ENCODE measurements at regions not wholly inside any gene's neighbourhood (a gene's known extent, or its start where the extent isn't known, plus 50 kb on each side); places are given as distances from the start of the nearest gene placed in this dataset.
"Not testable (repeated sequence)": the region's sequence is repeated elsewhere in the genome, so short reads cannot be mapped to it uniquely, and the experiment has no call there.

GRCh38 chr1:30133414-30134055 is 589.9 kb downstream of the MATN1 start:
- no peak for DNase-seq

- no peak for DNase-seq
These were observed 590.6 kb downstream of the MATN1 start for GRCh38 chr1:30132602-30133286.

GRCh38 chr1:30130566-30130965 is 592.8 kb downstream of the MATN1 start:
- not testable (repeated sequence) for DNase-seq

- DNase-seq, result no peak
These were observed 593.3 kb downstream of the MATN1 start for GRCh38 chr1:30130099-30130498.

DNA sequence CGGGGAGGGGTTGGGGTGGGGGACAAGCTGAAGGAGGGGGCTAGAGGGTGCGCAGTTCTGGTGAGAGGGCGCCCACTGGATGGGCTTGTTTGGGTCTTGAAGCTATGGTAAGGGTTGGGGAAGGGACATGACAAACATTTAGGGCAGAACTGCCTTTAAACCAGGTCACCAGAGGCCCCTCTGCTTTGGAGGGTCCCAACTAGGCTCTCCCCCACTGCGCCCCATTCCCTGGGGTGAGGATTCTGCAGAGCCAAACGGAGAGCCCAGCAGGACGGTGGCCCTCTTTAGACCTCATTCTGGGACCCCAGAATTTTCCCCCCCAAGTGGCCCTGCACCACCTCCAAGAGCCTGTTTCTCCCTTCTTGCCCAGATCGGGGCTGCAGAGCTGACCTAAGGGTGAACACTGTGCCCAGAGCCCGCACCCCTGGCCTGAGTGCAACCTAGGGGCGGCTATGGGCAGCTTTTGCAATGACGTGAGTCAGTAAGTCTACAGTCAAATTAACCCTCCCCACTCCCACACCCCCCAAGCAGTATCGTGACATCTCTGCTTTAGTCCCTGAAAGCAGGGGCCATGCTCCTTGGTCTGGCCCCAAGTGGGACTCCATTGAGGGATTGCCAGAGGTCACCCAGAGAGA is 593.8 kb downstream of the MATN1 start:
- DNase-seq, result no peak

DNA sequence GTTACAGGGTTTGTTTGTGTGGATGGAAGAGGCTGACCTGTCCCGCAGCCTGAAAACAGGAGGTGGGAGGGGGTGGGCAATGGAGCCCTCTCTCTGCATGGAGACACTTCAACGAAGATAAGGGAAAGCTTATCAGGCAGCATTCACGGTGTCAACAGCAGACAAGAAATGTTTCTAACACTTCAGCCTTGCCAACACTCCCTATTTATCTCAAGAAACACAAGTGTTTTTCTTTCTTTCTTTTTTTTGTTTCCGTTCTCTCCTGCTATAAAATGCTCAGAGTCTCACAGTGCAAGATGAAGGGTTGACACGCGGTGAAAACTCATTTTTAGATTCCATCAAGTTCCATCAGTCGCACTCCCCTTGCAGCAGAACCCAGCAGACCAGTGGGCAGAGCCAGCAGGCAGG is 594.4 kb downstream of the MATN1 start:
- DNase-seq, result no peak

DNA sequence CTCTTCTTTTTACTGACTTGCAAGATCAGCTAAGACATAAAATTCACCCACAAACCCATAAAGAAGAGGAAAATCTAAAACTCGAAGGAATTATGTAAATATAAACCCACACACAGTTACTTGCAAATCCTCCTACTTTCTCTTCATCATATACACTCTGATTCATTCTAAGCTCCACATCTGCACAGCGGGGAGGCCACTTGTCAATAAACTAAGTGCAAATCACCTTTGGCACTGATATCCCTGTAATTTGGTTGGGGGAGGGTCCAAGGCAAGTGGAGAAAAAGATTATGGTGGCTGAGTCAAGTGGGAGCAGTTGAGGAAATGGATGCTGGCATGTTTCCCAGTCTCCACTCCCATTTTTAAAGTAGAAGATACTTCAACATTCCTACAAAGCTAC is 596.5 kb downstream of the MATN1 start:
- peak in 1 of 2 experiments; percentile 28 for DNase-seq

DNA sequence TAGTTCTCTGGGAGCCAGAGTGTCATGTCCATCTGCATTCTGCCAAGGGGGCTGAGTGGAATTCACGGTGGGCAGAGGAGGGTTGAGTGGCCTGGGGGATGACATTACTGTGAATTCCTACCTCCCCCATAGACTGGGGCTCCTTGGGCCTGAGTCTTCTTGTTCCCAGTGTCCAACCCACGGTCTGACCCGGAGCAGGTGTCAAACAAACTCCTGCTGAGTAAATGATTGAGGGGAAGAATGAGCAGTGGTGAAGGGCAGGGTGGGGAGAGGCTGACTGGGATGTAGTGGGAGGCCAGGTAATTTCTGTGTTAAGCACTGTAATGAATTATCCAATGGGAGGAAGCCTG is 597.6 kb downstream of the MATN1 start:
- DNase-seq, result no peak

DNA sequence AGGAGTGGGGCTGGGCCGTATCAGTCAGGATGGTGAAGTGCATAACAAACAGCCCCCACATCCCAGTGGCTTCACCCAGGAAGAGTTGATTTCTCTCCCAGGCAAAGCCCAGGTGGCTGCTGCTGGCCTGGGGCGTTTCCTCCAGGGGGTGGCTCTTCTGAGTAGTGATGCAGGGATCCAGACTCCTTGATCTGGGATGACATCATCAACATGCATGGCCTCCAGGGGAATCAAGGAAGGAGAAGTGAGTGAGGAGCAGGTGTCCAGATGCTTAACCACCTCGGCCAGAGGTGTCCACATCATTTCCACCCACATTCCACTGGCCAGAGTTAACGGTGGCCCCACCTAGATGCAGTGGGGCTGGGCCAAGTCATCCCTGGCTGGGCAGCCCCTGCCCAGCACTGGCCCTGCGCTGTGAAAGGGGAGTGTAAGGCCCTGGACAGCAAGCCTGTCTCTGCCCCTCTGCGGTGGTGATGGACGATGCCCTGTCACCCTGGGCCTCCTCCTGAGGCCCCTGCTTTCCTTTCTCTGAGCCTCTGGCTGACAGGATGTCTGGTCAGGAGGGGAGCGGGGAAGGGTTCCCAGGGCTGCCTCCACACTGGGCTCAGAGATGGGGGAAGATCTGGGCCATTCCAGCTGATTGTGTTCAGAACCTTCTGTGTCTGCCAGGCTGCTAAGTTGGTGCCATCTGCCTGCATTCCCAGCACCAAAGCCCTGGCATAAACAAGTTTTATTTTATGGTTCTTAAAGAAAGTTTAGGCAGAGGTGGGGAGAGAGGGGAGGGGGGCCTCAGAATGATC is 598.2 kb downstream of the MATN1 start:
- no peak for DNase-seq

DNA sequence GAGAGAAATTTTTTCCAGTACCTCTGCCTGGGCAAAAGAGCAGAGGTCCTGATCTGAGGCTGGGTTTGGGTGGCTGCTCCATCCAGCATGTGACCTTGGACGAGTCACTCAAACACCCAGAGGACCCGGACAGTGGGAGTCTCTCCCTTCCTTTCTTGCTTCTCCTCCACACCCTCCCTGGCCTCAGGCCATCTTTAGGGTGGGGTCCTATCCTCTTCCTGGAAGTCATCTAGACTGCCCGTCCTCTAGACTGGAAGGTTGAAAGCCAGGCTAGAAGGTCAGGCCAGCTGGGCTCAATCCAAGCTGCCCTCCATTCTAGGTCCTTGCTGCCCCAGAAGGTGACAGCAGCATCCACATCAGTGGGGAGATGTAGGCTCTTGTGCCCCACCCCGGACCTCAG is 599.5 kb downstream of the MATN1 start:
- no peak for DNase-seq

DNA sequence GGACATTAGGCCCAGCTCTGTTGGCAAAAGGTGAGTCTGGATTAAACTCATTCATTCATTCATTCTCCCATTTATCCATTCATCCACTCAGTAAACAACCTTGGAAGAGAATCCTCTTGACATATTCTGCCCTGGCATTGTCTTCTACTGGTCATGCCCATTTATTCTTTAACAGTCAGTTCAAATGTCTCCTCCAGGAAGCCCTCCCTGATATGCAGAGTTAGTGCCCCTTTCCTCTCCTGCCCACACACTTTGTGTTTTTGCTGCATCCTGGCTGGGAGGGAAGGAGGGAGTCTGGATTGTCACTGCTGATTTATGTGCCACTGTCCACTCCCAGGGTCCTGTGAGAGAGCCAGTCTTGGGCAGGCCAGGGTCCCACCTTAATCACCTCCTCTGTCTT is 600.3 kb downstream of the MATN1 start:
- no peak for DNase-seq

DNA sequence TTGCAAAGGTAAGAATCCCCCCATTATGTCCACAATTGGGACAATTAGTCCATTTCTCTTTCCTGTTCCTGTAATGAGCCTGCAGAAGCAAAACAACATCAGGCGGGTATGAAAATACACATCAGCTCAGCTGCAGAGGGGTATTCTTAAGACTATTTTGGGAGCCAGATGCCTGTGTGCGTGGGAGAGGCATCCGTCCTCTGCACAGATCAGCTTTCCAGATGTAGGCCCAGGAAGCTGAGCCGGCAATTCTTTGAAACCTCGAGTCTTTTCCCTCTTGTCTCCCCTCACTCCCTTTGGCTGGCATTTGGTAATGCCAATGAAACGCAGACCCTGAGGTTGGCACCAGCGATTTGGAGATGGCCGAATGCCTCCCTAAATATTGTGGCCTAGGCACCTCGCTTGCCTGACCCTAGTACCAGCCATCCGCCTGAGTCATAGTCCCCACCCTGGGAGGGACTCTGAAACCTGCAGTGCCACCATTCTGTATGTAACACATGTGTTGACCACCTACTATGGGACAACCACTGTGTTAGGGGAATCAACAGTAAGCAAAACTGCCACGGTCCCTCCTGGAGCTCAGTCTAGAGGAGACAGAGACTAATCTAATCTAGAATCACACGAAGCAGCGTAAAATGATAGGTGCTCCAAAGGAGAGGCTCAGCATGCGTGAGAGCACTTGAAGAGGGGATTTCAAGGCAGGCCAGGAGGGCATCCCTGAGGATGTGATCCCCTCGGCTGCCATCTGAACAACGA is 603.0 kb downstream of the MATN1 start:
- peak in 1 of 2 experiments; percentile 13 for DNase-seq

GRCh38 chr1:30117685-30118084 is 605.7 kb downstream of the MATN1 start:
- DNase-seq, result no peak

DNA sequence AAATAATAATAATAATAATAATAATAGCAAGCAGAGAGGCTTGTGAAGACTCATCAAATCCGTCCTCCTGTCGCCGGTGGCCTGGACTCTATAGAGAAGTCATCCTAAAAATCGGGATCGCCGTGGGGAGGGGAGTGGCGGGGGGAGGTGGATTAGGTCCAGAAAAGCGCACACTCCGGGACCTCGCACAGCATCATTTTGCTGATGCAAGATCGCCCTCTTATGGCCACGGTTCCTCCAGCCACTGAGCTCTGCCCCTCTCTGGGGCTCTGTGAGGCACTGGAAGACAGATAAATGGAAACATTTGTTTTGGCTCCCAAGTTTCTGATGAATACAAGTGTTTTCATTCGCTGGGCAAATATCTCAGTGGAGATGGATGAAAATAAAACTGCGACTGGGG is 612.0 kb downstream of the MATN1 start:
- peak; percentile 26 to 36 for DNase-seq

- no peak for DNase-seq
These were observed 612.5 kb downstream of the MATN1 start for GRCh38 chr1:30110846-30111245.

- DNase-seq, result no peak
These were observed 613.5 kb downstream of the MATN1 start for GRCh38 chr1:30109853-30110252.

DNA sequence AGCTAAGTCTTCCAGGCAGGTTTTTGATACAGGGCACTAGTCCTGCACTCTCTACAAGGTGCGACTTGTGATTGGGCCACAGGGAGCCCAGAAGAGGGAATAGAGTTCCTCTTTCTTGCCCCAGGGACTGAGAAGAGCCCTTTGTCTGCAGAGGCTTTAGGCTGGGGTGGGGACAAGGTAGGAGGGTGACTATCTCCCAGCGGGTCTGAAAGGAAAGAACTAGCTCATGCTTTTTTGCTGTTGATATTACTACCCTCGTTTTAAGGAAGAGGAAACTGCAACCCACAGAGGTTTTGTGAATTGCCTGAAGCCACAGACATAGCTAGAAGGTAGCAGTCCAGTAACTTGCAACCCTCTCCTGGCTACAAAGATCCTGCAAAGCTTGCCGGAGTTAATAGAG is 615.2 kb downstream of the MATN1 start:
- no peak for DNase-seq

DNA sequence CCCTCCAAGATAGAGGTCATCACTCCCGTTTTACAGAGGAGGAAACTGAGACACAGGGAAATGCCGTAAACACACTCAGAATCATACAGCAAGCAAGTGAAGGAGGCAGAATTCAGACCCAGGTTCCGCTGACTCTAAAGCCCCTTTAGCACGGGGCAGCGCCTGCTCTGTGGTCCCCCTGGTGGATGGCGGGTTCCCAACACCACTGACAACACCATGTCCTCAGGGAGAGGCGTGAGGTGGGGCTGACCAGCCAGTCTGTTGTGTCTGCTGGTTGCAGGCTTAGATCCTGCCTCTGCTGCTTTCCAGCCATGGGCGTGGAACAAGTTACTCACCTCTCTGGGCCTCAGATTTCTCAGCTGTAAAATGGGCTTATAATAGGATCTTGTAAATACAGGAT is 617.3 kb downstream of the MATN1 start:
- DNase-seq, result no peak

DNA sequence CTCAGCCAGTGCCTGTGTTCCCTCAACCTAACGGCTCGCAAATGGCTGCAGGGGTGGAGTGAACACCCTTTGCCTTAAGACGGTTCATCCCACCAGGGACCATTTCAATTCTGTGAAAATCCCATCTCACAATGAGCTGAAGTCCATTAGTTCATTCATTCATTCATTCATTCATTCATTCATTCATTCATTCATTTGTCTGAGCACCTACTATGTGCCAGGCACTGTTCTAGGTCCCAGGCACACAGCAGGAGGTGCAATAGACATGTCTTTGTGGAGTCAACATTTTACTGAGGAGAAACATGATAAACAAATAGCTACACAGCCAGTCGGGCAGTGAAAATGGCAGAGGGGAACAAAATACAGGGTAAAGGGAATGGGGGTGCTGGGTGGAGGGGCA is 618.8 kb downstream of the MATN1 start:
- DNase-seq, result no peak

DNA sequence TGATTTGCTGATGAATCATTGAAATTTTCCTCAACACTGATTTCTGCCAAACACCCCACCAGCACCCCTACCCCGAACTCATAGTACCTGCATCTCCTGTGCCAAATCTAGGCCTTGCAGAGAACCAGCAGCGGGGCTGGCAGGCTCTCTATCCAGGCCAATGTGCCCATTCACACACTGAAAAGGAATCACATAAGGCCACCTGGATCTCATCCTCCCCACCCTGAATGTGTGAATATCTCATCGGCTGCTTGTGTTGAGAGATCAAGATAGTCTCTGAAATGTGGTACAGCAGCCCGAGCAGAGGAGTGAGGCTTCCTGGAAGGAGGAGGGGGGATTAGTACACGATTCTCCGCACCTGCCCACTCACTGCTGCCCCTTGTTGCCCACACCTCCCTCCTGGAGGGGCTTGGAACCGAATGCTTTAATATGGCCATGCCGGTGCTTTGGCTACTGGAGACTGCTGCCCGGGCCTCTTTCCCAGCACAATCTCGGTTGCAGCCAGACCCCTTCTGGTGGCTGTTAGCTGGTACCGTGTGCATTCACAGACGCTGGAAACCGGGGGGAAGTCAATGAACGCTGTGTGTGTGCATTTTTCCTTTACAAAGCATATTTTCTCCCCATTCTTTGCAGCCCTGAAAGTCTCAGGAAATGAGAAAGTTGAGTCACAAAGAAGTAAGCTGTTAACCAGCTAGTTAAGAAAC is 619.5 kb downstream of the MATN1 start:
- DNase-seq, result no peak

DNA sequence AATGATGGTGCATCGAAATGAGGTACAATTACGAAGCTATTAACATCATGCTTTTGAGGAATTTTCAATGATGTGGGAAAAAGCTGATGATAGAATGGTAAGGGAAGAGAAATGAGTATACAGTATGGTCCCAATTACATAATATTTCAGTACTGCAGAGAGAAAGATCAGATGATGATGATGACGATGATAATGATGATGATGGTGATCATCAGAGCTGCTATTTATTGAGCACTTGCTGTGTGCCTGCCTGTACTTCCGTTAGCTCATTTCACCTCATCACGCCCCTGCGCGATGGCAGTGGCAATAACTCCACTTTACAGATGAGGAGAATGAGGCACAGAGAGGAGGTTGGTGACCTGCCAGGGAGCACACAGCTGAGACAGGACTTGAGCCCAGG is 620.8 kb downstream of the MATN1 start:
- no peak for DNase-seq

Measured in NCI-H187 (cell line).